ENCODE measurements at regions not wholly inside any gene's neighbourhood (a gene's known extent, or its start where the extent isn't known, plus 50 kb on each side); places are given as distances from the start of the nearest gene placed in this dataset.

DNA sequence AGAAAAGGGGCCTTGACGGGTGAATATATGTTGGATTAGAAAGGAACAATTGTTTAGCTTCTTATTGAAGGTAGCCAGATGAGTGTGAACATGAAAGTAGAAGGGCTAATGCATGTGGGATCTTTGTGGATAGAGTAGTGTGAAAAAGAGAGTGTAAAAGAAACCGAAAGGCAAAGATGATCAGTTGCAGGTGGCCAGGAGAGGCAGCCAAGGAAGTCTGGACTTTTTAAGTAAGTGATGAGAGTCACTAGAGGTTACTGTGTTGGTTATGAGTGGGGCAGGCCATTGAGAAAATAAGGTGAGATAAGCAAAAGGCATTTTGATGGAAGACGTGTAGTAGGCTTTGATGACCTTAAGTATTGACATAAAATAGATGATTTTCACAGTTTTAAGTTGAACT is 64.7 kb upstream of the ETV1 start:
- TF ChIP-seq POLR2A (IDR thresholded peaks at IDR 0.05) = no peak
- TF ChIP-seq, protein P1, sequence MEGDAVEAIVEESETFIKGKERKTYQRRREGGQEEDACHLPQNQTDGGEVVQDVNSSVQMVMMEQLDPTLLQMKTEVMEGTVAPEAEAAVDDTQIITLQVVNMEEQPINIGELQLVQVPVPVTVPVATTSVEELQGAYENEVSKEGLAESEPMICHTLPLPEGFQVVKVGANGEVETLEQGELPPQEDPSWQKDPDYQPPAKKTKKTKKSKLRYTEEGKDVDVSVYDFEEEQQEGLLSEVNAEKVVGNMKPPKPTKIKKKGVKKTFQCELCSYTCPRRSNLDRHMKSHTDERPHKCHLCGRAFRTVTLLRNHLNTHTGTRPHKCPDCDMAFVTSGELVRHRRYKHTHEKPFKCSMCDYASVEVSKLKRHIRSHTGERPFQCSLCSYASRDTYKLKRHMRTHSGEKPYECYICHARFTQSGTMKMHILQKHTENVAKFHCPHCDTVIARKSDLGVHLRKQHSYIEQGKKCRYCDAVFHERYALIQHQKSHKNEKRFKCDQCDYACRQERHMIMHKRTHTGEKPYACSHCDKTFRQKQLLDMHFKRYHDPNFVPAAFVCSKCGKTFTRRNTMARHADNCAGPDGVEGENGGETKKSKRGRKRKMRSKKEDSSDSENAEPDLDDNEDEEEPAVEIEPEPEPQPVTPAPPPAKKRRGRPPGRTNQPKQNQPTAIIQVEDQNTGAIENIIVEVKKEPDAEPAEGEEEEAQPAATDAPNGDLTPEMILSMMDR (IDR thresholded peaks at IDR 0.05) = no peak
- DNase-seq = no peak
- no peak for ATAC-seq
- Histone ChIP-seq H3K27ac (no peak overlapping the region), H3K9me3 (no peaks in the 10 kb centered on the region), H3K4me1 (no peaks in the 10 kb centered on the region), H3K36me3 (no peaks in the 10 kb centered on the region), H3K27me3 (no peaks in the 10 kb centered on the region), H3K4me3 (no peak overlapping the region)
- whole genome bisulfite sequencing (ENCODE audit: insufficient coverage, low coverage, low lambda C conversion rate, missing lambda C conversion rate) = 48% methylated on average over 3 of the region's 3 CpGs
- intact Hi-C loops (cut with DNase I) = no loop called here

DNA sequence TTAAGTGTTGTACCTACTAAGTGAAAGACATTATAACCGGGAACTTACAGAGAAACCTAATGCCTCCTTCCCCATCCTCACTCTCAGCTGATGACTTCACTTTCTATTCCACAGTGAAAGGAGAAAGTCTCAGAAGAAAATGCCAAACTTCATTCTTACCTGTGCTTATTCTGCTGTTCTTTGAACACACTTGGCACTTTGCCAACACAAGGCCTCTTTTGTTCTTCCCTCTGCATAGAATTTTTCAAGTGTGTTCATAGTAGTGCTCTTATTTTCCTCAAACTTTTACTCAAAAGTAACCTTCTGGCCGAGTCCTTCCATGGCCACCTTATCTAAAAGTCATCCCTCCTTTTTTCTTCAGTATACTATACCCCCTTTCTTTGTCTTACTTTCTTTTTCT is 59.4 kb upstream of the ETV1 start:
- no peaks in the 10 kb centered on the region for H3K9me3 ChIP-seq
- no peak for TF ChIP-seq POLR2A (IDR thresholded peaks at IDR 0.05)
- TF ChIP-seq, protein P1 (IDR thresholded peaks at IDR 0.05) = no peak
- WGBS (ENCODE audit: insufficient coverage, low coverage, low lambda C conversion rate, missing lambda C conversion rate) = 88% methylated on average over 2 of the region's 2 CpGs
- H3K27me3 ChIP-seq = no peaks in the 10 kb centered on the region
- no peak overlapping the region for H3K27ac ChIP-seq
- ATAC-seq = no peak
- DNase-seq = no peak
- intact Hi-C loops (cut with DNase I) = no loop called here
- no peaks in the 10 kb centered on the region for H3K4me1 ChIP-seq
- no peaks in the 10 kb centered on the region for H3K36me3 ChIP-seq
- no peak overlapping the region for H3K4me3 ChIP-seq

DNA sequence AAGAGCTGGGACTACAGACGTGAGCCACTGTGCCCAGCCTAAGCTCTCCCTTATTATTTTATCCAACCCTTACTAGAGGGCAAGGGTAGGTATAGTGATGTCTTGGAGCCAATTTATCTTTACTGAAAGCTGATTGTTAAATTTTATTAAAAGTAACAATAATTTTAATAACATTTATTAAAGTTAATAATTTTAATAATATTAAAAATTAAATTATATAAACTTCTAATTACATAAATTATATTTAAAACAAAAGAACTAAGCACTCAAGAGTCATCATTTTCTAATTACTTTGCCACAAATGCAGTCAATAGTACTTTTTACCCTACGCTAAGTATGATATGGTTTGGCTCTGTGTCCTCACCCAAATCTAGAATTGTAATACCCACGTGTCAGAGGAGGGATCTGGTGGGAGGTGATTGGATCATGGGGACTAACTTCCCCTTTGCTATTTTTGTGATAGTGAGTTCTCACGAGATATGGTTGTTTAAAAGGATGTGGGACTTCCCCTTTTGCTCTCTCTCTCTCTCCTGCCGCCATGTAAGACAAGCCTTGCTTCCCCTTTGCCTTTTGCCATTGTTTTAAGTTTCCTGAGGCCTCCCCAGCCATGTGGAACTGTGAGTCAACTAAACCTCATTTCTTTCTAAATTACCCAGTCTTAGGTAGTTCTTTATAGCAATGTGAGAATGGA is 58.4 kb upstream of the ETV1 start:
- no peaks in the 10 kb centered on the region for H3K4me1 ChIP-seq
- no peaks in the 10 kb centered on the region for H3K36me3 ChIP-seq
- no peaks in the 10 kb centered on the region for H3K9me3 ChIP-seq
- ATAC-seq = no peak
- TF ChIP-seq, protein P1 (IDR thresholded peaks at IDR 0.05) = no peak
- no peak for TF ChIP-seq POLR2A (IDR thresholded peaks at IDR 0.05)
- 60% methylated on average over 5 of the region's 5 CpGs for WGBS (ENCODE audit: insufficient coverage, low coverage, low lambda C conversion rate, missing lambda C conversion rate)
- intact Hi-C loops (cut with DNase I) = no loop called here
- no peak overlapping the region for H3K27ac ChIP-seq
- no peak for DNase-seq
- no peak overlapping the region for H3K4me3 ChIP-seq
- H3K27me3 ChIP-seq = no peaks in the 10 kb centered on the region

DNA sequence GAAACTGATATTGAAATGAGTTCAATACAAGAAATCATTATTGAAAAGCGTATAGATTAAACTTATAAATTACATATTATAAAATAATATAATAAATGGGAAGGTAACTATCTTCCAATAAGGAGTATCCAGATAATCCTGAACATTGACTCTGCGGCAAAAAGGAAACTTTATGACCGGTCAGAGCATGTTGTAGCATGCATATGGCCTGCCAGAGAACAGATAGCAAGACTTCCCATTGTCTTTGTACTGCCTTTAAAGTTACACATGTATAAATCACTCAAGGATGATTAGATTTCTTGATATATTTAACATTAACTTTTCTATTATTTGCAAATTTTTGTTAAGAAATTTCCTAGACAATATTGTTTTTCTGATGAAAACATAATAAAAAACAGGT is 56.2 kb upstream of the ETV1 start:
- H3K9me3 ChIP-seq = no peaks in the 10 kb centered on the region
- no peaks in the 10 kb centered on the region for H3K4me1 ChIP-seq
- H3K27me3 ChIP-seq = no peaks in the 10 kb centered on the region
- no peak for ATAC-seq
- no peak overlapping the region for H3K27ac ChIP-seq
- TF ChIP-seq POLR2A (IDR thresholded peaks at IDR 0.05) = no peak
- TF ChIP-seq, protein P1 (IDR thresholded peaks at IDR 0.05) = no peak
- no peaks in the 10 kb centered on the region for H3K36me3 ChIP-seq
- DNase-seq = no peak
- WGBS (ENCODE audit: insufficient coverage, low coverage, low lambda C conversion rate, missing lambda C conversion rate) = 94% methylated on average over 3 of the region's 3 CpGs
- H3K4me3 ChIP-seq = no peak overlapping the region
- intact Hi-C loops (cut with DNase I) = no loop called here
